ENCODE measurements at regions not wholly inside any gene's neighbourhood (a gene's known extent, or its start where the extent isn't known, plus 50 kb on each side); places are given as distances from the start of the nearest gene placed in this dataset.

GRCh38 chr11:129591527-129591926 is 215.9 kb downstream of the BARX2 start:
- TF ChIP-seq CTCF (IDR thresholded peaks at IDR 0.05; ENCODE audit: low read depth, low read length) (no peak), MYC (IDR thresholded peaks at IDR 0.05; ENCODE audit: low read depth, low read length) (no peak), POLR2A (IDR thresholded peaks at IDR 0.05; ENCODE audit: extremely low read depth, insufficient read length) (no peak), MAX (IDR thresholded peaks at IDR 0.05; ENCODE audit: low read depth, low read length) (no peak)
- DNase-seq (ENCODE audit: low read depth), result no peak
- H3K4me3 ChIP-seq (ENCODE audit: low read depth, low read length), result no peak overlapping the region

GRCh38 chr11:129592191-129592590 is 216.5 kb downstream of the BARX2 start:
- DNase-seq (ENCODE audit: low read depth), result no peak
- TF ChIP-seq MYC (IDR thresholded peaks at IDR 0.05; ENCODE audit: low read depth, low read length), result no peak
- TF ChIP-seq CTCF (IDR thresholded peaks at IDR 0.05; ENCODE audit: low read depth, low read length), result no peak
- TF ChIP-seq MAX (IDR thresholded peaks at IDR 0.05; ENCODE audit: low read depth, low read length), result no peak
- no peak for TF ChIP-seq POLR2A (IDR thresholded peaks at IDR 0.05; ENCODE audit: extremely low read depth, insufficient read length)
- H3K4me3 ChIP-seq (ENCODE audit: low read depth, low read length), result no peak overlapping the region

- TF ChIP-seq POLR2A (IDR thresholded peaks at IDR 0.05; ENCODE audit: extremely low read depth, insufficient read length) (no peak), MAX (IDR thresholded peaks at IDR 0.05; ENCODE audit: low read depth, low read length) (no peak), CTCF (IDR thresholded peaks at IDR 0.05; ENCODE audit: low read depth, low read length) (no peak), MYC (IDR thresholded peaks at IDR 0.05; ENCODE audit: low read depth, low read length) (no peak)
- no peak overlapping the region for H3K4me3 ChIP-seq (ENCODE audit: low read depth, low read length)
- no peak for DNase-seq (ENCODE audit: low read depth)
Observed at GRCh38 chr11:129593098-129593497, 217.4 kb downstream of the BARX2 start.

GRCh38 chr11:129595038-129595962 is 219.7 kb downstream of the BARX2 start:
- DNase-seq (ENCODE audit: low read depth), result no peak

GRCh38 chr11:129596351-129596750 is 219.3 kb upstream of the TMEM45B start:
- no peak for DNase-seq (ENCODE audit: low read depth)
- TF ChIP-seq MYC (IDR thresholded peaks at IDR 0.05; ENCODE audit: low read depth, low read length) (no peak), CTCF (IDR thresholded peaks at IDR 0.05; ENCODE audit: low read depth, low read length) (no peak), POLR2A (IDR thresholded peaks at IDR 0.05; ENCODE audit: extremely low read depth, insufficient read length) (no peak), MAX (IDR thresholded peaks at IDR 0.05; ENCODE audit: low read depth, low read length) (no peak)
- H3K4me3 ChIP-seq (ENCODE audit: low read depth, low read length), result no peak overlapping the region

More at GRCh38 chr11:129595038-129595962, 219.7 kb downstream of the BARX2 start:
- no peak for TF ChIP-seq POLR2A (IDR thresholded peaks at IDR 0.05; ENCODE audit: extremely low read depth, insufficient read length)
- no peak for TF ChIP-seq MAX (IDR thresholded peaks at IDR 0.05; ENCODE audit: low read depth, low read length)
- TF ChIP-seq MYC (IDR thresholded peaks at IDR 0.05; ENCODE audit: low read depth, low read length), result no peak
- no peak for TF ChIP-seq CTCF (IDR thresholded peaks at IDR 0.05; ENCODE audit: low read depth, low read length)
- H3K4me3 ChIP-seq (ENCODE audit: low read depth, low read length), result no peak overlapping the region

Data from NB4 (cell line).